ENCODE measurements at regions not wholly inside any gene's neighbourhood (a gene's known extent, or its start where the extent isn't known, plus 50 kb on each side); places are given as distances from the start of the nearest gene placed in this dataset.

DNA sequence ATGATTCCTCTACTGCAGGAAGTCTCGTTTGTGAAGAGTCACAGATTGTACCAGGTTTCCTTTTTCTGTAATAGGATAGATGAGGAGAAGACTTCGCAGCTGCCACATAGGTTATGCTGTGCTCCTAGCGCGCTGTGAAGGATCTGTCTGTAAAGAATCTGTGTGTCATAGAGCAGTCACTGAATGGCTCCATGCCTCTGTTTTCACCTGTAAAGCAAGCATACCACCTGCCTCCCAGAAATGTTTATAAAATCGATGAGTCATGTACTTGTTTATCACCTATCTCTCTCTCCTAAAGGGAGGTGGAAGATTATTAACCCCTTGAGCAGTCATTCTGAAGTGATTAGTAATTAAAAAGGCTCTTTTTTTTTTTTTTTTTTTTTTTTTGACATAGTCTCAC lies 86.6 kb downstream of the TFAP2B start:
- TF ChIP-seq, protein P1, sequence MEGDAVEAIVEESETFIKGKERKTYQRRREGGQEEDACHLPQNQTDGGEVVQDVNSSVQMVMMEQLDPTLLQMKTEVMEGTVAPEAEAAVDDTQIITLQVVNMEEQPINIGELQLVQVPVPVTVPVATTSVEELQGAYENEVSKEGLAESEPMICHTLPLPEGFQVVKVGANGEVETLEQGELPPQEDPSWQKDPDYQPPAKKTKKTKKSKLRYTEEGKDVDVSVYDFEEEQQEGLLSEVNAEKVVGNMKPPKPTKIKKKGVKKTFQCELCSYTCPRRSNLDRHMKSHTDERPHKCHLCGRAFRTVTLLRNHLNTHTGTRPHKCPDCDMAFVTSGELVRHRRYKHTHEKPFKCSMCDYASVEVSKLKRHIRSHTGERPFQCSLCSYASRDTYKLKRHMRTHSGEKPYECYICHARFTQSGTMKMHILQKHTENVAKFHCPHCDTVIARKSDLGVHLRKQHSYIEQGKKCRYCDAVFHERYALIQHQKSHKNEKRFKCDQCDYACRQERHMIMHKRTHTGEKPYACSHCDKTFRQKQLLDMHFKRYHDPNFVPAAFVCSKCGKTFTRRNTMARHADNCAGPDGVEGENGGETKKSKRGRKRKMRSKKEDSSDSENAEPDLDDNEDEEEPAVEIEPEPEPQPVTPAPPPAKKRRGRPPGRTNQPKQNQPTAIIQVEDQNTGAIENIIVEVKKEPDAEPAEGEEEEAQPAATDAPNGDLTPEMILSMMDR (IDR thresholded peaks at IDR 0.05): no peak
- TF ChIP-seq POLR2AphosphoS5 (IDR thresholded peaks at IDR 0.05) (no peak), POLR2A (IDR thresholded peaks at IDR 0.05) (no peak), EP300 (IDR thresholded peaks at IDR 0.05) (no peak)

All from suprapubic skin (tissue), 4 donors.